ENCODE measurements at regions not wholly inside any gene's neighbourhood (a gene's known extent, or its start where the extent isn't known, plus 50 kb on each side); places are given as distances from the start of the nearest gene placed in this dataset.

DNA sequence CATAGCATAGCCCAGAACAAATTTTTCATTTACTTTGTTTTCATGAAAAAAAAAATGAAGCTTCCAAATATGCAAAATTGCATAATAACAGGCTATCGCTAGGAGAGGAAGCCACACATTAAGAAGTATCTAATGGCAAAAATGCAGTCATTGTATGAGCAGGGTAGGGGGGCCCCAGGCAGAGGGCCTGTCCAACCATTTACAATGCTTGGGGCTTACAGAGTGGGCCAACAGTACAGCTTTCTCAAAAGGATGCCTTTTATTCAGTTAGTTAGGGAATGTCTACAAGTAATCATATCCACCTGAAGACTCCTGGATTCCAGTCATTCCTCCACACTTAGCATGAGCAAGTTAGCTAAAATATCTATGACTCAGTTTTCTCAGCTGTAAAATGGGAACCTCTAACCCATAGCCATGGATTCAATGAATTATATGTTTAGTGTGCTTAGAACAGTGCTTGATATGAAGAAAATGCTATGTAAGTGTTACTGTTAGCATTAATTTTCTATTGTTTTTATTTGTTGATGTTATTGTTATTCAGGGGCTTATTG, 117.7 kb downstream of the GAS1 start:
- no peak for DNase-seq

DNA sequence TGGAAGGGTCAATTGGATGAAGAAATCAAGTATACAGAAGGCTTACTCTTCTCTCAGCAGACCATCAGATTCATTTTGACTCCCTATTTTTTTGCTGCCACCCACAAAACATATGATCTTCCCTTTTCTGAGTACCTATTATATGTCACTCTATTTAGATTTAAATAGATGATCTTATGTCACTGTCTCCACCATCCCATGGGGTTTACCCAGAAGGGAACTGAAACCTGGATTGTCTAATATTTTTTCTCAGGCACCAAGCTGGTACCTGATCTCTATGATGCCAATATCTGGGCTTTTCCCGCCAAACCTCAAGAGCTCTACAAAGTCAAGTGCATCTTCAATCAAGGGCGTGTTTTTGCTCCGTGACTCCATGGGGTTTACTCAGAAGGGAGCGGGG, 118.7 kb downstream of the GAS1 start:
- no peak for DNase-seq

DNA sequence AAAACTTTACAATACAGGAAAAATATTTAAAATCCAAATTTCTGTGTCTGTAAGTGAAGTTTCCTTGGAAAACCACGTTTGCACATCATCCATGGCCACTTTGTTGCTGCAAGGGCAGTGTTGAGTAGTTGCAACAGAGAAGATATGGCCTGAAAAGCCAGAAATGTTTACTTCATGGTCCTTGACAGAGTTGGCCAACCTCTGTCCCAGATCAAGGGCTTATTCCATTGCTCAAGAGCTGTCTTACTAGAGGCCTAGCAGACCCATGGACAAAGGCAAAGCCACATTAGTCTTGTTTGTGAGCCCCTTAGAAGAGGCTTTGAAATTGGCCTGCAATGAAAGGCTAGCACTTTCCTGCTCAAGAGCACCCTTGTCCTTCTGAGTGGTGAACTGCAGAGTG, 119.4 kb downstream of the GAS1 start:
- no peak for DNase-seq

GRCh38 chr9:86825299-86825698, 122.0 kb downstream of the GAS1 start:
- no peak for DNase-seq

- DNase-seq: no peak
Observed at GRCh38 chr9:86822006-86822801, 125.1 kb downstream of the GAS1 start.

GRCh38 chr9:86821006-86821845, 126.1 kb downstream of the GAS1 start:
- DNase-seq: no peak

DNA sequence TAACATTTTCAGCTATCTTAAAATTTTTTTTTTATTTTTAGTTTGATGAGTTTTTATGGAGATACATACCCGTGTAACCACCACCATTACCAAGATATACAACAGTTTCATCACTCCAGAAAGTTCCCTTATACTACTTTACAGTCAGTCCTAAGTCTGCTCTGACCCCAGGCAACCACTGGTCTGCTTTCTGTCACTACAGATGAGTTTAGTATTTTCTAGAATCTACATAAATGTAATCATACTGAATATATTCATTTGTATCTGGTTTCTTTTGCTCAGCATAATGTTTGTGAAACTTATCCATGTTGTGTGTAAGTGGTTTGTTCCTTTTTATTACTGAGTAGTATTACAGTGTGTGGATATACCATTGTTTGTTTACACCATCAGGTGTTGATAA, 127.8 kb downstream of the GAS1 start:
- no peak for DNase-seq

- no peak for DNase-seq
Observed at GRCh38 chr9:86818636-86819035, 128.7 kb downstream of the GAS1 start.

GRCh38 chr9:86816868-86817267, 130.4 kb downstream of the GAS1 start:
- no peak for DNase-seq

DNA sequence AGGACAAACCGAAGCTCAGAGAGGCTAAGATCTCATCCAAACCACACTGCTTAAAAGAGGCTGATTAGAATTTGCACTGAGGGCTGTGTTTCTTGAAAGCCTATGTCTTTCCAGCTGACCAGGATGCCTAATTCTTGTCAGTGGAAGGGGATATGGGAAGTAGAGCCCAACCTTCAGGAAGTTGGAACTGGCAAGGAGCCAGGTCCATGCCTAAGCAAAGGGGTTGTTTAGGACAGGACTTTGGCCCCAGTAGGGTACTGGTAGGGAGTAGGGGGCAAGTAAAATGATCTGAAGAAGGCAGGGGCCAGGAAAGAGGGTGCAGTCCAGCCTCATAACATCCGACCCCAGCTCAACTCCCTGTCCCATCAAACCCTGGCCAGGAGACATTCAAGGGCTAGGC, 130.9 kb downstream of the GAS1 start:
- no peak for DNase-seq

DNA sequence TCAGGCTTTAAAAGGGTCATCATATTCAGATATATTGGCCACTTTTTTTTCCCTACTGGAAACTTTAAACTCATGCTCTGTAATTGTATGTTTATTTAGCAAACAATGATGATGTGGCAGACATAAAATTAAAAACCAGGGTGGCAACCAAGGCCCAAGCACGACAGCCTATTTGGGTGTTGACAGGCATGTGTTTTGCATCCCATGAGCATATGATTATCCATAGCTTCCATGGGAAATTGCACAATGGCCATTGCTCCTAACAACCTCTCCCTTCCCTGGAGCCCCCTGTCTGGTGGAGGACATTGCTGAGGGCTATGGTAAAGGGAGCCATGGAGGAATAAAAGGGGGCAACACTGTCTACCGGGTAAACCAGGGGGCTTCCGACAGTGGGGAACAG, 134.7 kb downstream of the GAS1 start:
- no peak for DNase-seq

DNA sequence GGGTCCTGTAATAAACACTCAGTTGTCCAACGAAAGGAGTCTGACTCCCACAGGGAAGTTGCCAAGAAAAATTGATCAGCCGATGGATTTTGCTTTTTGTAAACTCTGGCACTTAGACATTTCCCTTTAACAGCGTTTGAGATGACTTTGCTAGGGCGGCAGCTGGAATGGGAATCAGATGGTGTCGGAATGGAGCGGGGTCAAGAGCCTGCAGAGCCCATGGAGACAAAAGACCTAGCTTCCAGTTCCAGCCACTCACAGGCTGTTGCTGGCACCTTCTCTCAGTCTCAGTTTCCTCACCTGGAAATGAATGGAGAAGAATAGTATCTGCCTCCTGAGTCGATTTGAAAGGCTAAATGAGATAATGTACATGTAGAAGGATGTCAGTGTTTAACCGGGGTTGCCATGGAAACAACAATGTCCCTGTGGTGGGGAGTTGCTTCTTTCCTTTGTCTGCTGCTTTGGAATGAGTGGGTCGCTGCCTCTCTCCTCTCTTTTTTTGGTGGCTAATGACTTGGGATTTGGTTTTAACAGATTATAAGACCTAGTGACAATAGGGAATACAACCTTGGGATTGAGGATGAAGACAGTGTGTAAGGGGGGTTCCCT, 137.4 kb downstream of the GAS1 start:
- no peak for DNase-seq

- no peak for DNase-seq
Observed at GRCh38 chr9:86809151-86809550, 138.2 kb downstream of the GAS1 start.

GRCh38 chr9:86807367-86807976, 139.8 kb downstream of the GAS1 start:
- no peak for DNase-seq

- DNase-seq: no peak
Observed at GRCh38 chr9:86804011-86804410, 143.3 kb downstream of the GAS1 start.

- DNase-seq: no peak
Observed at GRCh38 chr9:86802900-86803673, 144.2 kb downstream of the GAS1 start.

GRCh38 chr9:86801246-86801645, 146.1 kb downstream of the GAS1 start:
- no peak for DNase-seq

DNA sequence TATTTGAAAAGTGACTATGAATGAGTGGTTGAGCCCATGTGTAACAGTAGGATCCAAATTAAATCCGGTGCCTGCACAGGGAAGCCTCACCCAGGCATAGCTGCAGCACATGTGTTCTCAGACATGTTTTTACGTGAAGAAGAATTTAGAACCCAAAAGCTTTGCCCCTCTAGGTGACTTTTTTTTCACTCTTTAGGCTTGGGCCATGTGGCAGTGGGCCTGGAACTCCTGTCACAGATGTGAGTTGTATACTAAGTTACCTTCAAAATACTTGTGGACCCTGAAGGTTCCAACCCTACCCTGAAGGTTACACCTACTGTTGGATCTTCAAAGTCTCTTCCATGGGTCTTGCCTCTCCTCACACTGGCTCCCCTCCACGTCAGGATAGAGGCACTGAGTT, 146.6 kb downstream of the GAS1 start:
- DNase-seq: no peak

- no peak for DNase-seq
Observed at GRCh38 chr9:86798966-86799365, 148.3 kb downstream of the GAS1 start.

GRCh38 chr9:86796666-86797065, 150.6 kb downstream of the GAS1 start:
- DNase-seq: no peak

DNA sequence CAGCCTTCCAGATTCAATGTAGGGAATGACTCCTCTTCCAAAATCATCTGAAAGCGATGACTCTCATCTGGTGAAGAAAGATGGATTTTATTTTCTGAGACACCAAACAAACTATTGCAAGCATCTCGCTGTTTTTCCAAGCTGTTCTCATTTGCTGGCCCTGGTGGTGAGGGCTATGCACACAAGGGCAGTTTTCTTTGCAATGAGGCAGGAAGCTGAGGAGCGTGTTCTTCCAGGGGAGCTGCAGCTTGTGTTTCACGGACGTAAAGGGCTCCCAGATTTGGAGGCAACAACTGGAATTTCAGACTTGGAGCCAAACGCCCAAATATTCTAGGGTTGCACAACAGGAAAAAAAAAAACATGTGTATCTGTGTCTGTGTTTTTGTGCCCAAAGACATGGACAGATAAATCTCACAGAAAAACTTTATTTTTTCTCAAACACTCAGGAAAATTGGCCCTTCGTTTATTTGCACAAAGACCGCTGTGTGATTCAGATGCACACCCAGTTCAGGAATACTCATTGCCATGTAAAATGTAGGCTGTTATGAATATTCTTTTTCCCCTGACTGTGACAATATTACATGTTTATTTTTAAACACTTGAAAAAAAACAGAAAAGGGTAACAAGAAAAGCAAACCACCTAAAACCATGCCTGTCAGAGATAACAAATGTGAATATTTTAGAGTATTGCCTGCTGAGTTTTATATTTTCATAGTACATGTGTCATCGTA, 151.3 kb downstream of the GAS1 start:
- no peak for DNase-seq

DNA sequence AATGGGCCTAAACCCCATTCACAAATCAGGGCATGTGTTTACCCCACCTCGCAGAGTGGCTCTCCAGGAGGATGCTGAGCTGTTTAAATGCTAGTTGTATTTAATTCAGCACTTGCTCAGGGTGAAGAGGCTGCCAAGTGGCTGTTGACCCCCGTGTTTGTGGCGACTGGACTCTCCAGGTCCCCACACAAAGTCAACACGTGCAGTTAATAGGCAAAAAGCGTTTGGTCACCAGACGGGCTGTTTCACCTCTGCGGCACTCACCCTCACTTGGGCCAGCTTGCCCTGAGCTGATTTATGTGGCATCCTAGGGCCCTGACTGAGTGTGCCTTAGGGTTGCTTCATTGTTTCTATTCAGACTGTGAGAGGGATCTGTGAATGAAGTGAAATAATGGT, 152.3 kb downstream of the GAS1 start:
- no peak for DNase-seq

Data from NCI-H2029 (cell line).